HuH-7.5 (cell line): ENCODE measurements at regions not wholly inside any gene's neighbourhood (a gene's known extent, or its start where the extent isn't known, plus 50 kb on each side); places are given as distances from the start of the nearest gene placed in this dataset.
"Not testable (repeated sequence)": the region's sequence is repeated elsewhere in the genome, so short reads cannot be mapped to it uniquely, and the experiment has no call there.

Source experiments
- DNase-seq: peaks from one replicate; pipeline ENCODE4 v3.0.0; 2011; ENCODE audit warnings: low spot score

- no peak for DNase-seq
Observed at GRCh38 chr13:78078168-78078567, 159.5 kb upstream of the EDNRB start.

GRCh38 chr13:78067290-78067689 is 148.7 kb upstream of the EDNRB start:
- no peak for DNase-seq

GRCh38 chr13:78065141-78065540 is 146.5 kb upstream of the EDNRB start:
- DNase-seq: no peak

DNA sequence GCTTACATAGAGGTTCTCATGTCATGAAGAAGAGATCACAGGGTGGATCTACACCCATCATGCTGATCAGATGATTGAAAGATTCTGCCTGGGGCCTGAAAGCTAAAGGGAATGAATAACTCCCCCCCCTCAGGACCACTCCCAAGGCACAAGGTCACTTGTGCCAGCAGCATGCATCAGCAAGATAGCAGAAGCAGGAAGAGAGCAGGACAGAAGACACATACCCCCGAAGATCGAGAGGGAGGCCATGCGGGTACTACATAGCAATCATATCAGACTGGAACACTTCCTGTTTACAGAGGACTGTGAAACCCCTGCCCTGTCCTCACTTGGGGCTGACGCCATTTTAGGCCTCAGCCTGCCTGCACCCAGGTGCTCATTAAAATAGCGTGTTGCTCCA is 143.2 kb upstream of the EDNRB start:
- DNase-seq: no peak

DNA sequence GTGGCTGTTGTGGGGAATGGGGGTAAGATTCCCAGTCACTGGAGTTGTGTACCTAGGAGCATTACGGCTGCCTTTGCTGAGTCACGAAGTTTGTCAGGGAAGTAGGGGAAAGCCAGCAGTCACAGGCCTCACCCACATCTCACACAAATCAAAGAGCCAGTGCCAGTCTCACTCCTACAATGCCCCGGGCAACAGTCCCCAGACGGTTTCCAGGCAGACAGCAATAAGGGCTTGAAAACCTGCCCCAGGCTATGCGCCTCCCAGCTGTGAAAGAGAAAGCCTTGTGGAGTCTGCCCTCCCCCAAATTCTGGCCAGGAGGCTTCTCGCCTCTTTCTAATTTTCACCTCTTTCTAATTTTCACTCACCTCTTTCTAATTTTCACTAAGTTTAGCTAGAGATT is 142.3 kb upstream of the EDNRB start:
- DNase-seq: no peak

- not testable (repeated sequence) for DNase-seq
Observed at GRCh38 chr13:78056865-78057264, 138.2 kb upstream of the EDNRB start.

DNA sequence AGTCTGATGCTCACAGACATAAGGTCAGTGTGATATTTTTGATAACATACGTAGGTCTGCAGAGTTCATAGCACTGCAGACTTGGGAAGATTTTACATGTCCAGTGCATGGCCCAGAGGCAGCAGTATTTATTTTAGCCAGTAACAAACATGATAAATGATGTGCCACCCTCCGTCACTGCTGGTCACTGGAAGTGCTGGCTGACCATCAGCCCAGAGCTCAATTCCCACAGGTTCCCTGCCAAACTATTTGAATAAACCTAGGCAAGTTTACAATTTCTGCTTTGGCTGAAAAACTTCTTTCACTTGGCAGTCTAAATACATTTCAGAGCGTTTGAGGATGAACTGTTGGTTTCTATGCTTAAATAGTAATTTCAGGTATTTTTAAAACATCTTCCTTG is 135.5 kb upstream of the EDNRB start:
- DNase-seq: no peak

- DNase-seq: no peak
Observed at GRCh38 chr13:78047151-78047550, 128.5 kb upstream of the EDNRB start.

DNA sequence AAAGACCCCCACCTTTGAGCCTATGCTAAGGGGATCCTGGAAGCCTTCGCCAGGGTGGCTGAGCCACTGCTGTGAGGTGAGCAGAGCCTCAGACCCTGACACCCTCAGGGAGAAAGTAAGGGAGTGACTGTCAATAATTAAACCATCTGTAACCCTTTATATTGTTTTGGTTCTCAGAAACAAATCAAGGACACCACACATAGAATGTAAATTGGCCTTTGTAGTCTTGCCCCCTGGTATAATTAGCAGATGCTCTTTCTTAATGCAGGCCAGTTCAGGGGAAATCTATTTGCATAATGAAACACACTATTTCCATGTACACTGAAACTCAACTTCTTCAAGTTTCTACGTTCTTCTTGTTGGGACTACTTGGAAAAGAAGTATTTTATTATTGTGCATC is 127.7 kb upstream of the EDNRB start:
- no peak for DNase-seq

GRCh38 chr13:78045916-78046315 is 127.3 kb upstream of the EDNRB start:
- no peak for DNase-seq

DNA sequence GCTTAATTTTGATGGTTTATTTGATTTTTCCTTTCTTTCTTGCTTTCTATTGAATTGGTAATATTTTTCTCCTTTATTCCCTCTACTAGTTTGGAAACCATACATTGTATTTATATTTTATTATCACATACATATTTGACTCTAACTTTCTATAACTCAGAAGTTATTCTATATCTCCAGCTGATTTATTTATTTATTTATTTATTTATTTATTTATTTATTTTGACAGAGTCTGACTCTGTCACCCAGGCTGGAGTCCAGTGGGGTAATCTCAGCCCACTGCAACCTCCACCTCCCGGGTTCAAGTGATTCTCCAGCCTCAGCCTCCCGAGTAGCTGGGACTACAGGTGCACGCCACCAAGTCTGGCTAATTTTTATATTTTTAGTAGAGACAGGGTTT is 122.7 kb upstream of the EDNRB start:
- not testable (repeated sequence) for DNase-seq

DNA sequence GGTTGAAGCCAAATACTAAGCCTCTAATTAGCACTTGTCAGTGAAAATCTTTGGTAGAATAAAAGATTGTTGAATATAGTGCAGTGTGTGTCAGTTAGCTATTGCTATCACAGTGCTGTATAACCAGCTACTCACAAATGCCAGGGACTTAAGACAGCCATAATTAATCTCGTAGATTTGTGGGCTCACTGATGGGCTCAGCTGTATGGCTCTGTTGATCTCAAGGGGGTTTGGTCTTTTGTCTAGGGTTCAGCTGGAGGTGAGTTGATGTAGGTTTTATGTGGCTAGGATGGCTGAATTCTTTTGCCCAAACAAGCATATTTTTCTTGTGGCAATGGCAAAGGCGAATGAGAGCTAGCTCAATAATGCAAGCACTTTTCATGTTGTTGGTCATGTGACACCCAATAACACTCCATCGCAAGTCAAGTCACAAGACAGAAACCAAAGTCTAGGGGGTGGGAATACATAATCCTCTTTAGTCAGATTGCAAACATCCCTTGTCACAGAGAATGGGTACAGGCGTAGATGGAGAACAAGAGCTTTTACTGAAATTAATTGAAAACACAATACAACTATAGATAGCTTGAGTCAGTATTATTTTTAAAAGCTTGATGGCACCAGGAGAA is 121.7 kb upstream of the EDNRB start:
- no peak for DNase-seq

DNA sequence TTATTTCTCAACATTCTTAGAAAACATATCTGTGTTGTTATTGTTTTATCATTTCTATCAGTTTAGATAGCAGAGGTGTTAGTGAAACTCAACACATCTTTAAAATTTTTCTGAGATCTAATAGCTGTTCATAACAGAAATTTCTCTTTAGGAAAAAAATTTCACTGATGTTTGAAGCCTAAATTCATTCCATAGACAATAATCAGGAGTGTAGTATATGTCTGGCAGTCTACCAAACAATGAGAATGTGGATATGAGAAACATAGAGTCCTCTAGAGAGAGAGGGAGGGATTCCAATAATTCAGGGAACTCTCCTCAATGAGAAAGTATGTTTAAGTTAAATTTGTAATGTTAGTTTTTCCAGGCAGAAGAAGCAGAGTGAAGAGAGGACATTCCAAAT is 118.2 kb upstream of the EDNRB start:
- no peak for DNase-seq

GRCh38 chr13:78035500-78035899 is 116.9 kb upstream of the EDNRB start:
- DNase-seq: no peak

DNA sequence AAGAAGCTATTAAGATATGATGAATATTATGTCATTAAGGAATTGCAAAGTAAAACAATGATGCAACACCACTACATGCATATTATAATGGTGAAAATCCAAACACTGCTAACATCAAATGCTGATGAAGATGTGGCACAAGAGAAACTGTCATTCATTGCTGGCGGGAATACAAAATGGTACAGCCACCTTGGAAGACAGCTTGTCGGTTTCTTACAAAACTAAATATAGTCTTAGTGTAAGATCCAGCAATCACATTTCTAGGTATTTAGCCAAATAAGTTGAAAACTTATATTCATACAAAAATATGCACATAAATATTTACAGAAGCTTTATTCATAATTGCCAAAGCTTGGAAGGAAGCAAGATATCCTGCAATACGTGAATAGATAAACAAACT is 114.9 kb upstream of the EDNRB start:
- no peak for DNase-seq

- DNase-seq: no peak
Observed at GRCh38 chr13:78032132-78032531, 113.5 kb upstream of the EDNRB start.

DNA sequence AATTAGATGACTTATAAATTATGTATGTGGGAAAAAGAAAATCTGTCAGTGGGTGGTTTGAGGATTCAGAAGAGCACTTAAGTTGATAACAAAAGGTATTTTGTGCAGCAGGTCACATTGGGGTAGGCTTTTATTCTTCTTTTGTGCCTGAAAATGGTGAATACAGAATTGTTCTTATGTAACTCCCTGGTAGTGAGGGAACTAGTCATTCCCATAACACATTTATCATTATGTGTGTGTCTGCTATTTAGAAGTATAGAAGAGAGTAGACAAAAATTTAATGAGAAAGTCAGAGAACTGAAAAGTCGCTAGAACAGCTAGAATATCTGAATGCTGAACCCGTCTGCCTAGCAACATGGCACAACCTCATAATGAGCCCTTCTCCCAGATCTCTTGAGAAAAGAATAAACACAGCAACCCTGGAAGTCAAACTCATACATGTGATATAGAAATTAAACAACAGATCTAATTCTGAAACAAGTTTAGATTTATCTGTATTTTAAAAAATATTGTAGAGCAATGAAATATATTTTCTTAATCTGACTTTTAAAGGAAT is 111.8 kb upstream of the EDNRB start:
- DNase-seq: no peak

DNA sequence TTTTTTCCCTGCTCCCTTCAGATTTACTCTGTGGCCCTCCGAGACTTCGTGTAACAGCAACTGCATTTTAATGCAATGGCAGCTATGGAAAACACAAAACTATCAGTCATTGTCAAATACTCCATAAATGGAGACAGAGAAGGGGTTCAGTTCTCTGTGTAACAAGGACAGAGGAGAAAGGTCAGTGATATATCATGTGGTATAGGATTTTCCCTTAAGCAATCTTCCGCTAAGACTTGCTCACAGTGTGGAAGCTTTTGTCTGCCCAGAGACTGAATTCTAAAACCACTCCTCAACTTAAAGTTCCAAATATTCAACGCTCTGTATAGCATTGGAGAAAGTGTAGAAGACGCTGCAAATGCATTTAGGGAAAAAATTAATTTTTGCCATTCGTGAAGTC is 111.3 kb upstream of the EDNRB start:
- DNase-seq: no peak

GRCh38 chr13:78028960-78029359 is 110.3 kb upstream of the EDNRB start:
- DNase-seq: no peak

DNA sequence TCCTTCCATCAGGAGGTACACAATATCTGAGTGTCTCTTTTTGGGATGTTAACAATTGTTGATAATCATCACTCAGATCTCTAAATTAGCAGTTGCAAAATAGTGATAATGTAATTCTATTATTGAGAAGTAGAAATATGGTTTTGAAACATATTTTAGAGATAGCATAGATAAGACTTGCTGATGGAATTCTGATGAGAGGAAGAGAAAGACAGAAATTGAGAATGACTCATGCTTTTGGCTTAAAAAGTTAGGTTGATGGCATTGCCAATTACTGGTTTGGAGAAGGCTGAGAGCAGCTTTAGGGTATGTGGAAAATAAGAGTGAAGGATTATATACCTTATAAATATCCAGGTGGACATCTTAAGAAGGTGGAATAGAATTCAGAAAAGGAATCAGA is 106.4 kb upstream of the EDNRB start:
- no peak for DNase-seq

GRCh38 chr13:78022164-78022877 is 103.7 kb upstream of the EDNRB start:
- DNase-seq: no peak

DNA sequence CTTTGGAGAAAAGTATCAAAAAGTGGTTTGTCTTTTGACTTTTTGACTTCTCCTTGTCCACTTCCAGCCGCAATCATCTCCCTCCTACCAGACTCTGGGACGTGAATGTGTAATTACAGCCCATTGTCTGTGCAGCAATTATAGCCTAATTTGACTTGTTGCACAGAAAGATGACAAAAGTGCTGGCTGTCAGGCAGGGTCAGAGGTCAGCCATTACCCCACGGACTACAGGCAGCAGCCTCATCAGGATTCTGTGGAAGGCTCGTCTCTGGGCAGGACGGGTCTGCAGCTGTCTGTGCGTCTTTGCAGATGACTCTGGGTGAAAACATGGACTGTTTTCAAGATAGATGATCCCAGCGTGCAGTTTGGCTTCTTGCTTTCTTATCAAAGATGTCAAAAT is 102.2 kb upstream of the EDNRB start:
- no peak for DNase-seq

DNA sequence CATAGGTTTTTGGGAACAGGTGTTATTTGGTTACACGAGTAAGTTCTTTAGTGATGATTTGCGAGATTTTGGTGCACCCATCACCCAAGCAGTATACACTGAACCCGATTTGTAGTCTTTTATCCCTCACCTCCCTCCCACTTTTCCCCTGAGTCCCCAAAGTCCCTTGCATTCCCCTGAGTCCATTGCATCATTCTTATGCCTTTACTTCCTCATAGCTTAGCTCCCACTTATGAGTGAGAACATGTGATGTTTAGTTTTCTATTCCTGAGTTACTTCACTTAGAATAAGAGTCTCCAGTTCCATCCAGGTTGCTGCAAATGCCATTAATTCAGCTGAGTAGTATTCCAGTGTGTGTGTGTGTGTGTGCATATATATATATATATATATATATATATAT is 97.2 kb upstream of the EDNRB start:
- no peak for DNase-seq

- DNase-seq: no peak
Observed at GRCh38 chr13:78012046-78012445, 93.4 kb upstream of the EDNRB start.
